ENCODE measurements at regions not wholly inside any gene's neighbourhood (a gene's known extent, or its start where the extent isn't known, plus 50 kb on each side); places are given as distances from the start of the nearest gene placed in this dataset.

GRCh38 chr3:95521396-95521795 lies 1293.0 kb upstream of the EPHA6 start:
- TF ChIP-seq CTCF (IDR thresholded peaks at IDR 0.05) = no peak
- TF ChIP-seq POLR2AphosphoS5 (IDR thresholded peaks at IDR 0.05) = no peak
- no peak for TF ChIP-seq POLR2A (IDR thresholded peaks at IDR 0.05)

Data from transverse colon (tissue), 4 donors.